HEK293 (cell line): ENCODE measurements at regions not wholly inside any gene's neighbourhood (a gene's known extent, or its start where the extent isn't known, plus 50 kb on each side); places are given as distances from the start of the nearest gene placed in this dataset.

ENCODE experiments used
- CTCF ChIP-seq: fragments of 450-650 bp; formaldehyde crosslinking; IDR thresholded peaks from 2 replicates; pipeline ENCODE4 v1.5.1; 2016; ENCODE audit warnings: missing biosample characterization, missing genetic modification characterization
- KLF10 ChIP-seq: fragments of 450-650 bp; IDR thresholded peaks from 2 replicates; pipeline ENCODE4 v1.5.1; 2018; ENCODE audit warnings: missing biosample characterization, mild to moderate bottlenecking, missing genetic modification characterization
- PATZ1 ChIP-seq: fragments of 450-650 bp; formaldehyde crosslinking; IDR thresholded peaks from 2 replicates; pipeline ENCODE4 v1.5.1; 2016; ENCODE audit warnings: missing biosample characterization, missing genetic modification characterization
- ZFP41 ChIP-seq: fragments of 450-650 bp; formaldehyde crosslinking; IDR thresholded peaks from 2 replicates; pipeline ENCODE4 v1.5.1; 2016; ENCODE audit warnings: missing biosample characterization, missing genetic modification characterization, borderline replicate concordance
- ZNF311 ChIP-seq: fragments of 450-650 bp; formaldehyde crosslinking; IDR thresholded peaks from 2 replicates; pipeline ENCODE4 v1.5.1; 2017; ENCODE audit warnings: missing biosample characterization, missing genetic modification characterization, borderline replicate concordance
- ZNF544 ChIP-seq: fragments of 450-650 bp; formaldehyde crosslinking; IDR thresholded peaks from 2 replicates; pipeline ENCODE4 v1.5.0; 2017; ENCODE audit warnings: missing biosample characterization, missing genetic modification characterization
- ZNF624 ChIP-seq: fragments of 450-650 bp; formaldehyde crosslinking; IDR thresholded peaks from 2 replicates; pipeline ENCODE4 v1.5.1; 2017; ENCODE audit warnings: missing biosample characterization, missing genetic modification characterization
- TF ChIP-seq, protein P1 (sequence below): IDR thresholded peaks from 2 replicates; pipeline ENCODE4 v1.6.1; 2011; ENCODE audit warnings: mild to moderate bottlenecking, low read depth, low read length, borderline replicate concordance

GRCh38 chr6:132907914-132908313 lies 93.5 kb downstream of the RPS12 start:
- TF ChIP-seq PATZ1 (tag by site-specific recombination) = no peak
- TF ChIP-seq ZNF544 (tag by site-specific recombination) = no peak
- TF ChIP-seq, protein P1, sequence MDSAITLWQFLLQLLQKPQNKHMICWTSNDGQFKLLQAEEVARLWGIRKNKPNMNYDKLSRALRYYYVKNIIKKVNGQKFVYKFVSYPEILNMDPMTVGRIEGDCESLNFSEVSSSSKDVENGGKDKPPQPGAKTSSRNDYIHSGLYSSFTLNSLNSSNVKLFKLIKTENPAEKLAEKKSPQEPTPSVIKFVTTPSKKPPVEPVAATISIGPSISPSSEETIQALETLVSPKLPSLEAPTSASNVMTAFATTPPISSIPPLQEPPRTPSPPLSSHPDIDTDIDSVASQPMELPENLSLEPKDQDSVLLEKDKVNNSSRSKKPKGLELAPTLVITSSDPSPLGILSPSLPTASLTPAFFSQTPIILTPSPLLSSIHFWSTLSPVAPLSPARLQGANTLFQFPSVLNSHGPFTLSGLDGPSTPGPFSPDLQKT = no peak
- TF ChIP-seq ZFP41 (tag by site-specific recombination) = no peak
- no peak for TF ChIP-seq KLF10 (tag by site-specific recombination)
- no peak for TF ChIP-seq ZNF311 (tag by site-specific recombination)
- no peak for TF ChIP-seq ZNF624 (tag by site-specific recombination)
- no peak for TF ChIP-seq CTCF
